H1 (cell line): ENCODE measurements at regions not wholly inside any gene's neighbourhood (a gene's known extent, or its start where the extent isn't known, plus 50 kb on each side); places are given as distances from the start of the nearest gene placed in this dataset.

ENCODE experiments used
- CTCF ChIA-PET: fragments of 300-600 bp; sonication (Branson Sonifier 250); formaldehyde crosslinking; loops from one replicate; lab custom pipeline; 2021; ENCODE audit not compliant: partially characterized antibody; lab: Charles Lee
- POLR2A ChIA-PET: fragments of 300-600 bp; sonication (Branson Sonifier 250); formaldehyde crosslinking; loops from one replicate; lab custom pipeline; 2021; ENCODE audit warnings: inconsistent platforms; ENCODE audit not compliant: partially characterized antibody; lab: Charles Lee
- DNase-seq, 2 experiments: peaks; one replicate each; pipeline versions ENCODE4 v3.0.0 to v3.0.0-alpha.2; 2010 to 2022; ENCODE audit warnings: low spot score in 2 of 2, low read depth in 1 of 2, mixed read lengths in 1 of 2
- FAIRE-seq: peaks from 2 replicates; lab custom pipeline; 2011; peaks lifted over from hg19 to GRCh38; lab: Jason Lieb, UNC
- H2AFZ ChIP-seq: 2 replicates; pipeline ENCODE4 v1.8.1; 2012; ENCODE audit warnings: low read length, inconsistent platforms
- H2AK5ac ChIP-seq: 2 replicates; pipeline ENCODE4 v1.6.1; 2013; ENCODE audit warnings: low read depth, low read length
- H2BK120ac ChIP-seq: replicated peaks from 2 replicates; pipeline ENCODE3; 2013; ENCODE audit warnings: low read depth, low read length, inconsistent platforms
- H2BK12ac ChIP-seq: 2 replicates; pipeline ENCODE4 v1.6.1; 2013; ENCODE audit warnings: low read depth, low read length
- H2BK15ac ChIP-seq: 2 replicates; pipeline ENCODE4 v1.6.1; 2013; ENCODE audit warnings: low read length
- H2BK20ac ChIP-seq: 2 replicates; pipeline ENCODE4 v1.6.1; 2013; ENCODE audit warnings: low read length
- H2BK5ac ChIP-seq: 2 replicates; pipeline ENCODE4 v1.6.1; 2013; ENCODE audit warnings: low read depth, low read length
- H3K14ac ChIP-seq: 2 replicates; pipeline ENCODE4 v1.6.1; 2013; ENCODE audit warnings: inconsistent platforms; ENCODE audit not compliant: insufficient read length
- H3K18ac ChIP-seq: 2 replicates; pipeline ENCODE4 v1.6.1; 2013; ENCODE audit warnings: low read length; ENCODE audit errors: extremely low read depth
- H3K23ac ChIP-seq: 2 replicates; pipeline ENCODE4 v1.6.1; 2013; ENCODE audit warnings: inconsistent platforms; ENCODE audit not compliant: insufficient read length
- H3K23me2 ChIP-seq: 2 replicates; pipeline ENCODE4 v1.6.1; 2013; ENCODE audit warnings: low read depth, low read length
- H3K27ac ChIP-seq: 2 replicates; pipeline ENCODE4 v1.6.1; 2011; ENCODE audit warnings: low read depth, low read length, inconsistent platforms
- H3K27me3 ChIP-seq, 4 experiments: replicated peaks in 1 of 4; 1 replicate in 1 of 4; 2 replicates in 3 of 4; pipeline versions ENCODE4 v1.6.1 to v1.8.1; 2011 to 2013; ENCODE audit warnings: low read length in 3 of 4, mild to moderate bottlenecking in 3 of 4, inconsistent platforms in 2 of 4, mixed read lengths in 2 of 4, moderate library complexity in 1 of 4; ENCODE audit not compliant: control insufficient read depth in 3 of 4, insufficient read depth in 3 of 4; ENCODE audit errors: extremely low read depth in 1 of 4
- H3K36me3 ChIP-seq, 4 experiments: 2 replicates each; pipeline versions ENCODE4 v1.6.1 to v1.8.1; 2011 to 2013; ENCODE audit warnings: mild to moderate bottlenecking in 4 of 4, low read length in 3 of 4, moderate library complexity in 2 of 4, control low read depth in 1 of 4, inconsistent platforms in 1 of 4; ENCODE audit not compliant: insufficient read depth in 4 of 4, control insufficient read depth in 2 of 4
- H3K4ac ChIP-seq: replicated peaks from 2 replicates; pipeline ENCODE3; 2013; ENCODE audit warnings: low read length, low read depth, mixed read lengths, inconsistent platforms; ENCODE audit not compliant: insufficient read length
- H3K4me1 ChIP-seq, 4 experiments: replicated peaks in 1 of 4; 1 replicate in 1 of 4; 2 replicates in 3 of 4; pipeline versions ENCODE4 v1.6.1 to v1.8.1; 2011 to 2013; ENCODE audit warnings: low read length in 3 of 4, inconsistent platforms in 2 of 4, mixed read lengths in 1 of 4; ENCODE audit not compliant: insufficient read depth in 4 of 4, control insufficient read depth in 3 of 4
- H3K4me2 ChIP-seq, 2 experiments: 2 replicates each; pipeline versions ENCODE4 v1.6.1 to v1.8.1; 2011 to 2013; ENCODE audit warnings: low read depth in 2 of 2, low read length in 2 of 2, control low read depth in 1 of 2, inconsistent platforms in 1 of 2, mild to moderate bottlenecking in 1 of 2; ENCODE audit not compliant: insufficient read depth in 1 of 2
- H3K4me3 ChIP-seq, 4 experiments: fragments of 200-600, 300-600 bp in 1 of 4; sonication (generic), shearing (Covaris generic), sonication (Bioruptor Twin) in 1 of 4; 2 replicates each; pipeline versions ENCODE4 v1.5.1 to v1.8.1; 2011 to 2016; ENCODE audit warnings: low read length in 4 of 4, low read depth in 3 of 4, control low read depth in 2 of 4, inconsistent platforms in 2 of 4, mild to moderate bottlenecking in 2 of 4, mixed read lengths in 1 of 4, moderate library complexity in 1 of 4; ENCODE audit not compliant: insufficient read depth in 2 of 4; ENCODE audit errors: extremely low read depth in 1 of 4
- H3K56ac ChIP-seq: replicated peaks from 2 replicates; pipeline ENCODE3; 2013; ENCODE audit warnings: low read depth, mild to moderate bottlenecking, mixed read lengths, low read length, inconsistent platforms; ENCODE audit not compliant: insufficient read length
- H3K79me1 ChIP-seq: 2 replicates; pipeline ENCODE4 v1.6.1; 2013; ENCODE audit warnings: low read depth, low read length, control low read depth
- H3K79me2 ChIP-seq, 2 experiments: 2 replicates each; pipeline versions ENCODE4 v1.6.1 to v1.8.1; 2012 to 2013; ENCODE audit warnings: low read length in 2 of 2, mild to moderate bottlenecking in 2 of 2, inconsistent platforms in 1 of 2; ENCODE audit not compliant: insufficient read depth in 2 of 2, control insufficient read depth in 1 of 2
- H3K9ac ChIP-seq, 4 experiments: replicated peaks in 1 of 4; 1 replicate in 1 of 4; 2 replicates in 3 of 4; pipeline versions ENCODE4 v1.6.1 to v1.8.1; 2011 to 2013; ENCODE audit warnings: low read depth in 3 of 4, low read length in 3 of 4, control low read depth in 2 of 4, mild to moderate bottlenecking in 2 of 4, moderate library complexity in 2 of 4, inconsistent platforms in 1 of 4; ENCODE audit errors: extremely low read depth in 1 of 4
- H3K9me3 ChIP-seq, 2 experiments: 2 replicates each; pipeline versions ENCODE4 v1.6.1 to v1.8.1; 2012 to 2013; ENCODE audit warnings: mild to moderate bottlenecking in 2 of 2, moderate library complexity in 2 of 2, control low read depth in 1 of 2, inconsistent platforms in 1 of 2, low read depth in 1 of 2, low read length in 1 of 2, mixed read lengths in 1 of 2; ENCODE audit not compliant: insufficient read depth in 2 of 2
- H4K20me1 ChIP-seq, 2 experiments: replicated peaks in 1 of 2; 2 replicates each; pipeline versions ENCODE3 to v1.8.1; 2011 to 2013; ENCODE audit warnings: inconsistent platforms in 2 of 2, low read length in 2 of 2, mild to moderate bottlenecking in 1 of 2; ENCODE audit not compliant: insufficient read depth in 2 of 2, control insufficient read depth in 1 of 2
- H4K5ac ChIP-seq: 2 replicates; pipeline ENCODE4 v1.6.1; 2013; ENCODE audit warnings: low read length, low read depth, mixed read lengths, inconsistent platforms; ENCODE audit not compliant: insufficient read length
- H4K8ac ChIP-seq: 2 replicates; pipeline ENCODE4 v1.8.0; 2013; ENCODE audit warnings: mild to moderate bottlenecking, moderate library complexity, low read length, inconsistent platforms; ENCODE audit not compliant: insufficient read depth; ENCODE audit errors: extremely low read depth
- H4K91ac ChIP-seq: replicated peaks from 2 replicates; pipeline ENCODE3; 2013; ENCODE audit warnings: low read length, mixed read lengths, inconsistent platforms; ENCODE audit not compliant: insufficient read length
- ATF2 ChIP-seq: IDR thresholded peaks from 2 replicates; pipeline ENCODE4 v1.6.1; 2012; ENCODE audit warnings: low read length, inconsistent platforms
- GTF2F1 ChIP-seq: IDR thresholded peaks from 2 replicates; pipeline ENCODE4 v1.6.1; 2012; ENCODE audit warnings: low read depth, low read length, improper control_type of control experiment, borderline replicate concordance
- POU5F1 ChIP-seq: IDR thresholded peaks from 2 replicates; pipeline ENCODE4 v1.6.1; 2011; ENCODE audit warnings: low read depth, mild to moderate bottlenecking, low read length, moderate library complexity
- RAD21 ChIP-seq, 2 experiments: IDR thresholded peaks in 1 of 2; conservative IDR thresholded peaks in 1 of 2; 2 replicates each; pipeline ENCODE4 v1.6.1; 2011; ENCODE audit warnings: low read depth in 2 of 2, low read length in 2 of 2, improper control_type of control experiment in 1 of 2, inconsistent platforms in 1 of 2, mild to moderate bottlenecking in 1 of 2, moderate library complexity in 1 of 2
- RNF2 ChIP-seq: fragments of 200-900, 300-1000 bp; sonication (generic); IDR thresholded peaks from 2 replicates; pipeline ENCODE4 v1.7.1; 2016; ENCODE audit warnings: borderline replicate concordance, low read depth, mild to moderate bottlenecking, antibody characterized with exemption, low read length; ENCODE audit not compliant: poor library complexity, severe bottlenecking; ENCODE audit errors: missing control alignments
- SIRT6 ChIP-seq: IDR thresholded peaks from one replicate; pipeline ENCODE4 v1.7.1; 2012; ENCODE audit warnings: low read length, inconsistent platforms
- SIX5 ChIP-seq: IDR thresholded peaks from 2 replicates; pipeline ENCODE4 v1.6.1; 2011; ENCODE audit warnings: mild to moderate bottlenecking, low read depth, low read length
- SP2 ChIP-seq: IDR thresholded peaks from 2 replicates; pipeline ENCODE4 v1.6.1; 2012; ENCODE audit warnings: mild to moderate bottlenecking, low read length, inconsistent platforms
- SP4 ChIP-seq: IDR thresholded peaks from 2 replicates; pipeline ENCODE4 v1.6.1; 2012; ENCODE audit warnings: low read length, inconsistent platforms
- SRF ChIP-seq: IDR thresholded peaks from 2 replicates; pipeline ENCODE4 v1.6.1; 2011; ENCODE audit warnings: mild to moderate bottlenecking, low read depth, low read length, moderate library complexity
- TAF1 ChIP-seq: IDR thresholded peaks from 2 replicates; pipeline ENCODE4 v1.6.1; 2011; ENCODE audit warnings: mild to moderate bottlenecking, low read depth, low read length
- TCF12 ChIP-seq: IDR thresholded peaks from 2 replicates; pipeline ENCODE4 v1.6.1; 2011; ENCODE audit warnings: low read depth, mild to moderate bottlenecking, low read length
- YY1 ChIP-seq: IDR thresholded peaks from 2 replicates; pipeline ENCODE4 v1.6.1; 2011; ENCODE audit warnings: low read depth, mild to moderate bottlenecking, low read length
- ZNF274 ChIP-seq: IDR thresholded peaks from 2 replicates; pipeline ENCODE4 v1.7.0; 2012; ENCODE audit warnings: low read length, borderline replicate concordance; ENCODE audit errors: extremely low read depth
- WGBS, 2 experiments: shearing (Covaris generic) in 1 of 2; methylation state at CpG; one replicate each; pipeline versions ENCODE4 v1.1.6 to v1.1.7; 2013 to 2015; ENCODE audit warnings: low lambda C conversion rate in 2 of 2, mixed read lengths in 2 of 2, inconsistent platforms in 1 of 2, low coverage in 1 of 2, missing lambda C conversion rate in 1 of 2; ENCODE audit not compliant: insufficient replicate concordance in 2 of 2, insufficient coverage in 1 of 2, insufficient read length in 1 of 2; ENCODE audit errors: extremely low coverage in 1 of 2, missing lambda C conversion rate in 1 of 2; 5-methylcytosine and 5-hydroxymethylcytosine counted together

- Histone ChIP-seq H4K20me1 (no peaks in the 10 kb centered on the region), H3K27ac (no peak overlapping the region), H3K79me2 (no peaks in the 10 kb centered on the region), H3K14ac (no peak overlapping the region), H3K4me3 (no peak overlapping the region), H3K4me1 (no peaks in the 10 kb centered on the region), H3K36me3 (no peaks in the 10 kb centered on the region), H2AFZ (no peak overlapping the region), H2BK15ac (no peak overlapping the region), H2BK12ac (no peak overlapping the region), H3K56ac (no peak overlapping the region), H3K9ac (no peak overlapping the region), H3K79me1 (no peaks in the 10 kb centered on the region), H3K18ac (no peak overlapping the region), H3K9me3 (no peaks in the 10 kb centered on the region), H3K23me2 (no peaks in the 10 kb centered on the region), H4K91ac (no peak overlapping the region), H3K4ac (no peak overlapping the region), H3K23ac (no peak overlapping the region), H2BK20ac (no peak overlapping the region), H2BK120ac (no peak overlapping the region), H2AK5ac (no peak overlapping the region), H3K27me3 (no peaks in the 10 kb centered on the region), H4K8ac (no peak overlapping the region), H2BK5ac (no peak overlapping the region), H3K4me2 (no peak overlapping the region), H4K5ac (no peak overlapping the region)
- FAIRE-seq (no peak), DNase-seq (no peak)
- 86% methylated on average over 2 of the region's 2 CpGs; no CpG with 5 or more reads in 1 of the 2 experiments for WGBS, 2 experiments
- CTCF ChIA-PET: no interaction called here
- POLR2A ChIA-PET: no interaction called here
- no peak for TF ChIP-seq SP2
- TF ChIP-seq GTF2F1: no peak
- no peak for TF ChIP-seq TCF12
- no peak for TF ChIP-seq YY1
- TF ChIP-seq SIX5: no peak
- TF ChIP-seq TAF1: no peak
- no peak for TF ChIP-seq ZNF274
- no peak for TF ChIP-seq SP4
- no peak for TF ChIP-seq SRF
- no peak for TF ChIP-seq SIRT6
- no peak for TF ChIP-seq RNF2
- no peak for TF ChIP-seq ATF2
- TF ChIP-seq RAD21 (IDR thresholded peaks at IDR 0.05 in 1 of 2, conservative IDR thresholded peaks at IDR 0.05 in 1 of 2; ENCODE audit: low read depth in 2 of 2, low read length in 2 of 2): no peak
- TF ChIP-seq POU5F1: no peak
Observed at GRCh38 chr11:28442131-28442530, 333.9 kb downstream of the METTL15 start.
